ENCODE measurements at regions not wholly inside any gene's neighbourhood (a gene's known extent, or its start where the extent isn't known, plus 50 kb on each side); places are given as distances from the start of the nearest gene placed in this dataset.

GRCh38 chr6:19382676-19383075, 454.5 kb upstream of the ID4 start:
- H2AFZ ChIP-seq (ENCODE audit: low read depth, low read length), result no peak overlapping the region
- no peaks in the 10 kb centered on the region for H4K20me1 ChIP-seq (ENCODE audit: insufficient read depth)
- H3K9me2 ChIP-seq (ENCODE audit: insufficient read depth, low read length), result no peaks in the 10 kb centered on the region
- no peak for TF ChIP-seq TAF1 (IDR thresholded peaks at IDR 0.05; ENCODE audit: low read depth)
- no peak for TF ChIP-seq RAD21 (conservative IDR thresholded peaks at IDR 0.05)
- TF ChIP-seq EZH2 (IDR thresholded peaks at IDR 0.05; ENCODE audit: borderline replicate concordance, insufficient read depth, low read length, poor library complexity, severe bottlenecking), result no peak
- no peak for TF ChIP-seq SMC3 (conservative IDR thresholded peaks at IDR 0.05; ENCODE audit: poor library complexity)
- no peak for TF ChIP-seq REST (IDR thresholded peaks at IDR 0.05; ENCODE audit: borderline replicate concordance)
- no peak for TF ChIP-seq CTCF (IDR thresholded peaks at IDR 0.05; ENCODE audit: poor library complexity, severe bottlenecking)
- TF ChIP-seq POLR2AphosphoS5 (IDR thresholded peaks at IDR 0.05), result no peak
- TF ChIP-seq MXI1 (conservative IDR thresholded peaks at IDR 0.05; ENCODE audit: poor library complexity, severe bottlenecking), result no peak
- no peak for TF ChIP-seq EP300 (conservative IDR thresholded peaks at IDR 0.05; ENCODE audit: poor library complexity, severe bottlenecking)
- H3K27ac ChIP-seq (ENCODE audit: low read length), result no peak overlapping the region
- H3K27me3 ChIP-seq (ENCODE audit: insufficient read depth, low read depth, low read length), result no peaks in the 10 kb centered on the region
- no peaks in the 10 kb centered on the region for H3F3A ChIP-seq (ENCODE audit: insufficient read depth, low read length, poor library complexity, severe bottlenecking)
- peaks cover 4% of the 10 kb centered on the region for H3K9me3 ChIP-seq (ENCODE audit: low read length)
- no peaks in the 10 kb centered on the region for H3K36me3 ChIP-seq (ENCODE audit: insufficient read depth, low read length)
- no peak overlapping the region for H3K9ac ChIP-seq (ENCODE audit: low read length)
- no peak overlapping the region for H3K4me3 ChIP-seq (ENCODE audit: low read length)
- no peak overlapping the region for H3K4me2 ChIP-seq (ENCODE audit: low read length)
- no peaks in the 10 kb centered on the region for H3K79me2 ChIP-seq (replicated peaks; ENCODE audit: insufficient read depth, low read length)

- no peak overlapping the region for H3K9ac ChIP-seq (ENCODE audit: low read length)
- H3K36me3 ChIP-seq (ENCODE audit: insufficient read depth, low read length), result no peaks in the 10 kb centered on the region
- H4K20me1 ChIP-seq (ENCODE audit: insufficient read depth), result no peaks in the 10 kb centered on the region
- H3K4me2 ChIP-seq (ENCODE audit: low read length), result no peak overlapping the region
- no peak overlapping the region for H3K27ac ChIP-seq (ENCODE audit: low read length)
- no peaks in the 10 kb centered on the region for H3K27me3 ChIP-seq (ENCODE audit: insufficient read depth, low read depth, low read length)
- no peaks in the 10 kb centered on the region for H3K79me2 ChIP-seq (replicated peaks; ENCODE audit: insufficient read depth, low read length)
- H2AFZ ChIP-seq (ENCODE audit: low read depth, low read length), result no peak overlapping the region
- no peaks in the 10 kb centered on the region for H3K9me2 ChIP-seq (ENCODE audit: insufficient read depth, low read length)
- no peak overlapping the region for H3K4me3 ChIP-seq (ENCODE audit: low read length)
- no peaks in the 10 kb centered on the region for H3K9me3 ChIP-seq (ENCODE audit: low read length)
- no peak for TF ChIP-seq TAF1 (IDR thresholded peaks at IDR 0.05; ENCODE audit: low read depth)
- no peak for TF ChIP-seq SMC3 (conservative IDR thresholded peaks at IDR 0.05; ENCODE audit: poor library complexity)
- no peak for TF ChIP-seq MXI1 (conservative IDR thresholded peaks at IDR 0.05; ENCODE audit: poor library complexity, severe bottlenecking)
- TF ChIP-seq POLR2AphosphoS5 (IDR thresholded peaks at IDR 0.05), result no peak
- H3F3A ChIP-seq (ENCODE audit: insufficient read depth, low read length, poor library complexity, severe bottlenecking), result no peaks in the 10 kb centered on the region
Measured at GRCh38 chr6:19391926-19392325, 445.2 kb upstream of the ID4 start.

- no peak for TF ChIP-seq MXI1 (conservative IDR thresholded peaks at IDR 0.05; ENCODE audit: poor library complexity, severe bottlenecking)
- no peak for TF ChIP-seq TAF1 (IDR thresholded peaks at IDR 0.05; ENCODE audit: low read depth)
- no peak for TF ChIP-seq RAD21 (conservative IDR thresholded peaks at IDR 0.05)
- no peak for TF ChIP-seq SMC3 (conservative IDR thresholded peaks at IDR 0.05; ENCODE audit: poor library complexity)
- TF ChIP-seq EP300 (conservative IDR thresholded peaks at IDR 0.05; ENCODE audit: poor library complexity, severe bottlenecking), result no peak
- Histone ChIP-seq H3K4me3 (ENCODE audit: low read length) (no peak overlapping the region), H3K9me2 (ENCODE audit: insufficient read depth, low read length) (no peaks in the 10 kb centered on the region), H3K9ac (ENCODE audit: low read length) (no peak overlapping the region), H3K9me3 (ENCODE audit: low read length) (no peaks in the 10 kb centered on the region), H3K27ac (ENCODE audit: low read length) (no peak overlapping the region), H3K36me3 (ENCODE audit: insufficient read depth, low read length) (no peaks in the 10 kb centered on the region), H3F3A (ENCODE audit: insufficient read depth, low read length, poor library complexity, severe bottlenecking) (no peaks in the 10 kb centered on the region), H3K4me2 (ENCODE audit: low read length) (no peak overlapping the region), H3K79me2 (replicated peaks; ENCODE audit: insufficient read depth, low read length) (no peaks in the 10 kb centered on the region), H4K20me1 (ENCODE audit: insufficient read depth) (no peaks in the 10 kb centered on the region), H2AFZ (ENCODE audit: low read depth, low read length) (no peak overlapping the region), H3K27me3 (ENCODE audit: insufficient read depth, low read depth, low read length) (no peaks in the 10 kb centered on the region)
Measured at GRCh38 chr6:19394051-19394450, 443.1 kb upstream of the ID4 start.
